CD14-positive monocyte (primary cell): ENCODE measurements at regions not wholly inside any gene's neighbourhood (a gene's known extent, or its start where the extent isn't known, plus 50 kb on each side); places are given as distances from the start of the nearest gene placed in this dataset.

Experiments used
- DNase-seq, 3 donors: peaks; one replicate each; pipeline ENCODE4 v3.0.0-alpha.2; 2011 to 2022
- H2AFZ ChIP-seq: 2 replicates; pipeline ENCODE4 v1.6.0; 2012; ENCODE audit warnings: mild to moderate bottlenecking, low read depth, low read length, inconsistent platforms; ENCODE audit not compliant: insufficient read depth, poor library complexity, severe bottlenecking
- H3K27ac ChIP-seq, 2 donors: 1 replicate in 1 of 2; 2 replicates in 1 of 2; pipeline ENCODE4 v1.5.1; 2012 to 2013; ENCODE audit warnings: low read length in 2 of 2, control low read depth in 1 of 2, inconsistent platforms in 1 of 2, low read depth in 1 of 2, mild to moderate bottlenecking in 1 of 2
- H3K27me3 ChIP-seq, 2 donors: one replicate each; pipeline versions ENCODE4 v1.6.0 to v1.6.1; 2011 to 2013; ENCODE audit warnings: low read length in 2 of 2; ENCODE audit not compliant: control insufficient read depth in 2 of 2, insufficient read depth in 2 of 2
- H3K36me3 ChIP-seq, 2 donors: replicated peaks in 1 of 2; 1 replicate in 1 of 2; 2 replicates in 1 of 2; pipeline versions ENCODE4 v1.5.1 to v1.6.1; 2012 to 2013; ENCODE audit warnings: low read length in 2 of 2, control low read depth in 1 of 2, inconsistent platforms in 1 of 2, mild to moderate bottlenecking in 1 of 2; ENCODE audit not compliant: insufficient read depth in 2 of 2, control insufficient read depth in 1 of 2
- H3K4me1 ChIP-seq, 2 donors: 1 replicate in 1 of 2; 2 replicates in 1 of 2; pipeline versions ENCODE4 v1.5.1 to v1.6.1; 2012 to 2013; ENCODE audit warnings: low read length in 2 of 2, control low read depth in 1 of 2, inconsistent platforms in 1 of 2, mild to moderate bottlenecking in 1 of 2, moderate library complexity in 1 of 2; ENCODE audit not compliant: insufficient read depth in 2 of 2, control insufficient read depth in 1 of 2
- H3K4me2 ChIP-seq: replicated peaks from 2 replicates; pipeline ENCODE3; 2012; ENCODE audit warnings: low read length, moderate library complexity, mild to moderate bottlenecking; ENCODE audit not compliant: poor library complexity, severe bottlenecking; ENCODE audit errors: extremely low read depth
- H3K4me3 ChIP-seq, 3 experiments: fragments of 200-600 bp in 1 of 3; sonication (generic) in 1 of 3; replicated peaks in 1 of 3; 1 replicate in 2 of 3; 2 replicates in 1 of 3; pipeline ENCODE4 v1.5.1; 2011 to 2013; ENCODE audit warnings: low read length in 3 of 3, mild to moderate bottlenecking in 3 of 3, control low read depth in 2 of 3, low read depth in 2 of 3, inconsistent platforms in 1 of 3, moderate library complexity in 1 of 3
- H3K79me2 ChIP-seq: 2 replicates; pipeline ENCODE4 v1.6.0; 2012; ENCODE audit warnings: mild to moderate bottlenecking, control low read depth, inconsistent platforms, low read length, moderate library complexity; ENCODE audit not compliant: insufficient read depth
- H3K9ac ChIP-seq: 2 replicates; pipeline ENCODE4 v1.6.0; 2017; ENCODE audit warnings: low read length, mild to moderate bottlenecking; ENCODE audit not compliant: insufficient read depth, poor library complexity, severe bottlenecking
- H3K9me3 ChIP-seq, 2 donors: replicated peaks in 1 of 2; 1 replicate in 1 of 2; 2 replicates in 1 of 2; pipeline versions ENCODE4 v1.5.1 to v1.6.1; 2012 to 2013; ENCODE audit warnings: low read length in 2 of 2, control low read depth in 1 of 2; ENCODE audit not compliant: control insufficient read depth in 1 of 2, insufficient read depth in 1 of 2
- H4K20me1 ChIP-seq: 2 replicates; pipeline ENCODE4 v1.6.0; 2012; ENCODE audit warnings: mild to moderate bottlenecking, low read length, control low read depth, moderate library complexity; ENCODE audit not compliant: insufficient read depth
- H3K27ac Mint-ChIP-seq, 7 donors: one replicate each; pipeline ENCODE4 v1.8.0; 2020; ENCODE audit warnings: mild to moderate bottlenecking in 7 of 7, mixed read lengths in 7 of 7, moderate library complexity in 6 of 7, inconsistent platforms in 2 of 7
- H3K27me3 Mint-ChIP-seq, 3 donors: one replicate each; pipeline ENCODE4 v1.8.0; 2021 to 2022; ENCODE audit warnings: low read depth in 3 of 3, mild to moderate bottlenecking in 3 of 3, mixed read lengths in 3 of 3, moderate library complexity in 3 of 3, inconsistent platforms in 1 of 3
- H3K36me3 Mint-ChIP-seq, 2 donors: one replicate each; pipeline ENCODE4 v1.8.0; 2020; ENCODE audit warnings: mixed read lengths in 2 of 2, inconsistent platforms in 1 of 2, mild to moderate bottlenecking in 1 of 2
- H3K4me1 Mint-ChIP-seq: one replicate; pipeline ENCODE4 v1.8.0; 2020; ENCODE audit warnings: mild to moderate bottlenecking, mixed read lengths
- H3K4me3 Mint-ChIP-seq, 2 donors: one replicate each; pipeline ENCODE4 v1.8.0; 2020; ENCODE audit warnings: mild to moderate bottlenecking in 2 of 2, mixed read lengths in 2 of 2, moderate library complexity in 1 of 2
- H3K9me3 Mint-ChIP-seq, 7 donors: one replicate each; pipeline ENCODE4 v1.8.0; 2020 to 2022; ENCODE audit warnings: mixed read lengths in 7 of 7, mild to moderate bottlenecking in 6 of 7, moderate library complexity in 6 of 7, inconsistent platforms in 2 of 7
- WGBS: methylation state at CpG from one replicate; pipeline ENCODE4 v1.1.5; 2013; ENCODE audit warnings: missing lambda C conversion rate; ENCODE audit not compliant: insufficient coverage; 5-methylcytosine and 5-hydroxymethylcytosine counted together
- intact Hi-C, 2 donors: fragments of 100-400 bp; cut with micrococcal nuclease; formaldehyde crosslinking; loops; one replicate each; pipeline versions ENCODE4 v1.15.0 to v1.15.1; 2023
- TF ChIP-seq, protein P1 (sequence below): fragments of 200-600 bp; IDR thresholded peaks from one replicate; pipeline ENCODE4 v1.8.0; 2022; ENCODE audit warnings: antibody characterized with exemption, mild to moderate bottlenecking

DNA sequence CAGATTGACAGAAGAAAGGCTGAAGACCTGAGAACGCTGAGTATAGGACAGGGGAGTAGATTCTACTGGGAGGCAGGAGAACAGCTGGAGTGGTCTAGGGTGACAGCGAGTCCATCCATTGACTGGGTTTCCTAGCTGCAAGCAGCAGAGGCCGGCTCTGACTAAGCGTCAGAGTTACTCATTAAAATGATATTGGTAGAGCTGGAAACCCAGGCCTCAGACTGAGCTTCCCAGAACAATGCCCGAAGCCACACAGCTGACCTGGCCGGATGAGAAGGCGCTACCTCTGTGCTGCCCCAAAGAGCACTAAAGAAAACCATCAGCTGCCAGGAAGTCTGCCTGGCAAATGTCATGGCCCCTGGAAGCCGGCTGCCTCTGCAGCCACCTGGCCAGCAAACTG is 78.5 kb upstream of the FZD10 start:
- Mint-ChIP-seq H3K9me3 (peaks cover 0 to 17% (median 2%) of the 10 kb centered on the region in 7 donors), H3K27ac (no peak overlapping the region), H3K4me1 (no peaks in the 10 kb centered on the region), H3K4me3 (no peak overlapping the region), H3K27me3 (peaks cover 9 to 18% (median 12%) of the 10 kb centered on the region in 3 donors), H3K36me3 (no peaks in the 10 kb centered on the region)
- DNase-seq = no peak
- peaks cover 0 to 18% of the 10 kb centered on the region in 2 donors for H3K27me3 ChIP-seq
- no peak overlapping the region for H2AFZ ChIP-seq
- H3K9ac ChIP-seq = no peak overlapping the region
- H3K36me3 ChIP-seq = no peaks in the 10 kb centered on the region
- no peak overlapping the region for H3K4me3 ChIP-seq
- H3K4me1 ChIP-seq = no peaks in the 10 kb centered on the region
- H3K79me2 ChIP-seq = no peaks in the 10 kb centered on the region
- 94% methylated on average over 8 of the region's 8 CpGs for WGBS
- no peaks in the 10 kb centered on the region for H4K20me1 ChIP-seq
- H3K27ac ChIP-seq = no peak overlapping the region
- H3K4me2 ChIP-seq = no peak overlapping the region
- intact Hi-C loops = no loop called here
- peaks cover 0 to 7% of the 10 kb centered on the region in 2 donors for H3K9me3 ChIP-seq
- TF ChIP-seq, protein P1, sequence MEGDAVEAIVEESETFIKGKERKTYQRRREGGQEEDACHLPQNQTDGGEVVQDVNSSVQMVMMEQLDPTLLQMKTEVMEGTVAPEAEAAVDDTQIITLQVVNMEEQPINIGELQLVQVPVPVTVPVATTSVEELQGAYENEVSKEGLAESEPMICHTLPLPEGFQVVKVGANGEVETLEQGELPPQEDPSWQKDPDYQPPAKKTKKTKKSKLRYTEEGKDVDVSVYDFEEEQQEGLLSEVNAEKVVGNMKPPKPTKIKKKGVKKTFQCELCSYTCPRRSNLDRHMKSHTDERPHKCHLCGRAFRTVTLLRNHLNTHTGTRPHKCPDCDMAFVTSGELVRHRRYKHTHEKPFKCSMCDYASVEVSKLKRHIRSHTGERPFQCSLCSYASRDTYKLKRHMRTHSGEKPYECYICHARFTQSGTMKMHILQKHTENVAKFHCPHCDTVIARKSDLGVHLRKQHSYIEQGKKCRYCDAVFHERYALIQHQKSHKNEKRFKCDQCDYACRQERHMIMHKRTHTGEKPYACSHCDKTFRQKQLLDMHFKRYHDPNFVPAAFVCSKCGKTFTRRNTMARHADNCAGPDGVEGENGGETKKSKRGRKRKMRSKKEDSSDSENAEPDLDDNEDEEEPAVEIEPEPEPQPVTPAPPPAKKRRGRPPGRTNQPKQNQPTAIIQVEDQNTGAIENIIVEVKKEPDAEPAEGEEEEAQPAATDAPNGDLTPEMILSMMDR = no peak

DNA sequence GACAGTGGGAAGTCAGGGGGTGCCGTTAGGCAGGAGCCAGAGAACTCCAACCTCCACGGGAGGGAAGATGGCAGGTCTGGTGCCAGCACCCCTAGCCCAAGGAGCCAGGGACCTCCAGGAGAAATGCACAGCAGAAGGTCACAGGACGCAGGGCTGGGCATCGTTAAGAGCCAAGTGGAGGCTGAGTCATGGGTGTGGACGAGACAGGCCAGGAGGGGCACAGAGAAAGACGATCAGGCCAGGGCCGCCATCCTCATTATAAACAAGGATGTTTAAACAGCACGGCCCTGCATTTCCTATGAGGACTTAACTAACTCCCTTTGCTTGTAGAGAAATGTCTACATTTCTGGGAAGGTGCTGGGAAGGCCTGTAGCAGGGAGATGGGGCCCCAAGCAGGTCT is 77.9 kb upstream of the FZD10 start:
- no peak overlapping the region for H3K9ac ChIP-seq
- no peaks in the 10 kb centered on the region for H3K4me1 ChIP-seq
- H3K36me3 Mint-ChIP-seq = no peaks in the 10 kb centered on the region
- H3K4me2 ChIP-seq = no peak overlapping the region
- H3K4me3 ChIP-seq = no peak overlapping the region
- H3K79me2 ChIP-seq = no peaks in the 10 kb centered on the region
- H3K27me3 ChIP-seq = peaks cover 0 to 18% of the 10 kb centered on the region in 2 donors
- no peaks in the 10 kb centered on the region for H3K4me1 Mint-ChIP-seq
- H2AFZ ChIP-seq = no peak overlapping the region
- intact Hi-C loops = no loop called here
- no peak overlapping the region for H3K27ac ChIP-seq
- H3K27ac Mint-ChIP-seq = no peak overlapping the region
- no peak for DNase-seq
- no peaks in the 10 kb centered on the region for H3K36me3 ChIP-seq
- TF ChIP-seq, protein P1 = no peak
- H3K27me3 Mint-ChIP-seq = peaks cover 9 to 18% (median 12%) of the 10 kb centered on the region in 3 donors
- H3K9me3 ChIP-seq = peaks cover 0 to 5% of the 10 kb centered on the region in 2 donors
- H3K4me3 Mint-ChIP-seq = no peak overlapping the region
- WGBS = 70% methylated on average over 4 of the region's 8 CpGs
- H4K20me1 ChIP-seq = no peaks in the 10 kb centered on the region
- peaks cover 0 to 10% (median 0%) of the 10 kb centered on the region in 7 donors for H3K9me3 Mint-ChIP-seq
